B cell (primary cell): ENCODE measurements at regions not wholly inside any gene's neighbourhood (a gene's known extent, or its start where the extent isn't known, plus 50 kb on each side); places are given as distances from the start of the nearest gene placed in this dataset.

Source experiments
- ATAC-seq: fragments of 200-7000 bp; cut with Tn5 transposase; one replicate; pipeline ENCODE4 v1.10.0; 2021; ENCODE audit warnings: low read depth, mild to moderate bottlenecking, moderate number of reproducible peaks, moderate library complexity
- CTCF ChIA-PET: fragments of 350-600 bp; sonication (Branson Sonifier 250); formaldehyde crosslinking; loops from one replicate; lab custom pipeline; 2021; ENCODE audit warnings: antibody characterized with exemption, inconsistent platforms; lab: Charles Lee
- POLR2A ChIA-PET: fragments of 350-600 bp; sonication (Branson Sonifier 250); formaldehyde crosslinking; loops from one replicate; lab custom pipeline; 2021; ENCODE audit warnings: antibody characterized with exemption; lab: Charles Lee
- DNase-seq: peaks from one replicate; pipeline ENCODE4 v3.0.0; 2013
- H2AFZ ChIP-seq: 2 replicates; pipeline ENCODE4 v1.6.1; 2012; ENCODE audit warnings: mild to moderate bottlenecking, low read depth, low read length; ENCODE audit not compliant: insufficient read depth, poor library complexity, severe bottlenecking
- H3K27ac ChIP-seq, 2 donors: 1 replicate in 1 of 2; 2 replicates in 1 of 2; pipeline ENCODE4 v1.5.1; 2012 to 2013; ENCODE audit warnings: low read length in 2 of 2, mild to moderate bottlenecking in 2 of 2, moderate library complexity in 1 of 2
- H3K27me3 ChIP-seq, 4 experiments: fragments of 200-600 bp in 1 of 4; sonication (generic) in 1 of 4; replicated peaks in 1 of 4; 1 replicate in 2 of 4; 2 replicates in 2 of 4; pipeline versions ENCODE4 v1.6.1 to v1.7.0; 2013 to 2016; ENCODE audit warnings: low read length in 3 of 4, mild to moderate bottlenecking in 2 of 4, mixed read lengths in 1 of 4, moderate library complexity in 1 of 4; ENCODE audit not compliant: insufficient read depth in 4 of 4, control insufficient read depth in 3 of 4; ENCODE audit errors: control extremely low read depth in 1 of 4
- H3K36me3 ChIP-seq, 2 experiments: replicated peaks in 1 of 2; 1 replicate in 1 of 2; 2 replicates in 1 of 2; pipeline versions ENCODE4 v1.6.1 to v1.7.1; 2013; ENCODE audit warnings: low read length in 1 of 2; ENCODE audit not compliant: insufficient read depth in 2 of 2, control insufficient read depth in 1 of 2; ENCODE audit errors: control extremely low read depth in 1 of 2, extremely low read depth in 1 of 2
- H3K4me1 ChIP-seq, 2 donors: fragments of 200-600 bp in 1 of 2; sonication (generic) in 1 of 2; 1 replicate in 1 of 2; 2 replicates in 1 of 2; pipeline versions ENCODE4 v1.5.1 to v1.6.1; 2013 to 2017; ENCODE audit warnings: low read length in 2 of 2; ENCODE audit not compliant: control insufficient read depth in 2 of 2, insufficient read depth in 2 of 2
- H3K4me2 ChIP-seq: replicated peaks from 2 replicates; pipeline ENCODE3; 2012; ENCODE audit warnings: mild to moderate bottlenecking, low read depth, low read length; ENCODE audit not compliant: poor library complexity, severe bottlenecking
- H3K4me3 ChIP-seq, 5 experiments: fragments of 200-600 bp in 1 of 5; sonication (generic) in 1 of 5; 1 replicate in 3 of 5; 2 replicates in 2 of 5; pipeline versions ENCODE4 v1.5.1 to v1.7.0; 2011 to 2016; ENCODE audit warnings: low read length in 4 of 5, mild to moderate bottlenecking in 4 of 5, low read depth in 2 of 5, control low read depth in 1 of 5, moderate library complexity in 1 of 5; ENCODE audit not compliant: insufficient read depth in 1 of 5; ENCODE audit errors: control extremely low read depth in 1 of 5, extremely low read depth in 1 of 5
- H3K79me2 ChIP-seq: fragments of 200-600 bp; sonication (generic); one replicate; pipeline ENCODE4 v1.6.0; 2016; ENCODE audit warnings: low read length; ENCODE audit not compliant: control insufficient read depth, insufficient read depth
- H3K9ac ChIP-seq: fragments of 200-600 bp; sonication (generic); 2 replicates; pipeline ENCODE4 v1.6.1; 2017; ENCODE audit warnings: mild to moderate bottlenecking, low read length, moderate library complexity
- H3K9me3 ChIP-seq, 3 donors: one replicate each; pipeline versions ENCODE4 v1.6.1 to v1.7.1; 2013; ENCODE audit warnings: low read length in 2 of 3; ENCODE audit not compliant: control insufficient read depth in 2 of 3, insufficient read depth in 1 of 3; ENCODE audit errors: control extremely low read depth in 1 of 3
- H4K20me1 ChIP-seq: 2 replicates; pipeline ENCODE4 v1.6.0; 2012; ENCODE audit warnings: mild to moderate bottlenecking, low read length; ENCODE audit not compliant: insufficient read depth, control insufficient read depth, poor library complexity, severe bottlenecking
- H3K27ac Mint-ChIP-seq: one replicate; pipeline ENCODE4 v1.8.0; 2021; ENCODE audit warnings: mixed read lengths
- H3K27me3 Mint-ChIP-seq: one replicate; pipeline ENCODE4 v1.8.0; 2021; ENCODE audit warnings: mixed read lengths
- H3K4me1 Mint-ChIP-seq: one replicate; pipeline ENCODE4 v1.8.0; 2021; ENCODE audit warnings: mixed read lengths
- H3K4me3 Mint-ChIP-seq: one replicate; pipeline ENCODE4 v1.8.0; 2021; ENCODE audit warnings: mixed read lengths
- H3K9me3 Mint-ChIP-seq: one replicate; pipeline ENCODE4 v1.8.0; 2022; ENCODE audit warnings: mixed read lengths; ENCODE audit not compliant: insufficient read depth
- CTCF ChIP-seq: fragments of 200-600 bp; IDR thresholded peaks from one replicate; pipeline ENCODE4 v1.8.0; 2022; ENCODE audit warnings: antibody characterized with exemption, mild to moderate bottlenecking
- EZH2 ChIP-seq: IDR thresholded peaks from 2 replicates; pipeline ENCODE4 v1.6.1; 2012; ENCODE audit warnings: borderline replicate concordance, low read depth, mild to moderate bottlenecking, moderate library complexity, low read length; ENCODE audit not compliant: insufficient read depth, poor library complexity, severe bottlenecking
- WGBS: methylation state at CpG from one replicate; pipeline ENCODE4 v1.1.5; 2013; ENCODE audit warnings: missing lambda C conversion rate; ENCODE audit not compliant: insufficient coverage; 5-methylcytosine and 5-hydroxymethylcytosine counted together
- intact Hi-C: fragments of 100-400 bp; cut with micrococcal nuclease; formaldehyde crosslinking; loops from one replicate; pipeline ENCODE4 v1.10.0; 2022

GRCh38 chr18:40417501-40417900, 1537.5 kb upstream of the PIK3C3 start:
- no peaks in the 10 kb centered on the region for H3K4me1 ChIP-seq
- no peaks in the 10 kb centered on the region for H3K27me3 Mint-ChIP-seq
- no peak overlapping the region for H3K4me2 ChIP-seq
- no peaks in the 10 kb centered on the region for H3K4me1 Mint-ChIP-seq
- no peak overlapping the region for H3K4me3 ChIP-seq
- CTCF ChIA-PET, result no interaction called here
- TF ChIP-seq CTCF (no peak), EZH2 (no peak)
- no peak overlapping the region for H3K4me3 Mint-ChIP-seq
- H4K20me1 ChIP-seq, result no peaks in the 10 kb centered on the region
- intact Hi-C loops, result no loop called here
- peaks cover 5% of the 10 kb centered on the region for H3K9me3 Mint-ChIP-seq
- POLR2A ChIA-PET, result no interaction called here
- no peak overlapping the region for H3K9ac ChIP-seq
- H2AFZ ChIP-seq, result no peak overlapping the region
- H3K36me3 ChIP-seq, result no peaks in the 10 kb centered on the region
- WGBS, result 80% methylated on average over 1 of the region's 1 CpG
- H3K9me3 ChIP-seq, result no peaks in the 10 kb centered on the region
- H3K27ac Mint-ChIP-seq, result no peak overlapping the region
- H3K79me2 ChIP-seq, result no peaks in the 10 kb centered on the region
- no peak overlapping the region for H3K27ac ChIP-seq
- ATAC-seq (no peak), DNase-seq (no peak)
- no peaks in the 10 kb centered on the region for H3K27me3 ChIP-seq

GRCh38 chr18:40415821-40416220, 1539.2 kb upstream of the PIK3C3 start:
- H3K27ac ChIP-seq, result no peak overlapping the region
- no peak overlapping the region for H3K4me2 ChIP-seq
- Mint-ChIP-seq H3K4me3 (no peak overlapping the region), H3K9me3 (peaks cover 4% of the 10 kb centered on the region), H3K27ac (no peak overlapping the region), H3K27me3 (no peaks in the 10 kb centered on the region), H3K4me1 (no peaks in the 10 kb centered on the region)
- no peak overlapping the region for H2AFZ ChIP-seq
- CTCF ChIA-PET, result no interaction called here
- H3K36me3 ChIP-seq, result no peaks in the 10 kb centered on the region
- no peaks in the 10 kb centered on the region for H3K27me3 ChIP-seq
- ATAC-seq (no peak), DNase-seq (no peak)
- no peaks in the 10 kb centered on the region for H3K79me2 ChIP-seq
- POLR2A ChIA-PET, result no interaction called here
- H3K4me3 ChIP-seq, result no peak overlapping the region
- TF ChIP-seq EZH2 (no peak), CTCF (no peak)
- 100% methylated on average over 2 of the region's 3 CpGs for WGBS
- H4K20me1 ChIP-seq, result no peaks in the 10 kb centered on the region
- H3K9ac ChIP-seq, result no peak overlapping the region
- intact Hi-C loops, result no loop called here
- no peaks in the 10 kb centered on the region for H3K4me1 ChIP-seq
- no peaks in the 10 kb centered on the region for H3K9me3 ChIP-seq
